ENCODE measurements at regions not wholly inside any gene's neighbourhood (a gene's known extent, or its start where the extent isn't known, plus 50 kb on each side); places are given as distances from the start of the nearest gene placed in this dataset.

- no peak for DNase-seq
Observed at GRCh38 chr7:52114509-52114908, 797.9 kb upstream of the COBL start.

GRCh38 chr7:52114056-52114455 lies 797.4 kb upstream of the COBL start:
- DNase-seq, result no peak

- no peak for DNase-seq
Observed at GRCh38 chr7:52107355-52107754, 790.7 kb upstream of the COBL start.

GRCh38 chr7:52095861-52096260 lies 779.3 kb upstream of the COBL start:
- DNase-seq, result no peak

- DNase-seq, result no peak
Observed at GRCh38 chr7:52091996-52092395, 775.4 kb upstream of the COBL start.

GRCh38 chr7:52091101-52091500 lies 774.5 kb upstream of the COBL start:
- DNase-seq, result no peak

GRCh38 chr7:52088008-52088901 lies 771.6 kb upstream of the COBL start:
- no peak for DNase-seq

GRCh38 chr7:52085610-52086009 lies 769.0 kb upstream of the COBL start:
- DNase-seq, result no peak

GRCh38 chr7:52080493-52080892 lies 763.9 kb upstream of the COBL start:
- no peak for DNase-seq

- no peak for DNase-seq
Observed at GRCh38 chr7:52079726-52080125, 763.1 kb upstream of the COBL start.

- no peak for DNase-seq
Observed at GRCh38 chr7:52077571-52077970, 761.0 kb upstream of the COBL start.

GRCh38 chr7:52074912-52075311 lies 758.3 kb upstream of the COBL start:
- no peak for DNase-seq

GRCh38 chr7:52074071-52074470 lies 757.5 kb upstream of the COBL start:
- DNase-seq, result no peak

- no peak for DNase-seq
Observed at GRCh38 chr7:52071744-52072143, 755.1 kb upstream of the COBL start.

- DNase-seq, result no peak
Observed at GRCh38 chr7:52064493-52064892, 747.9 kb upstream of the COBL start.

GRCh38 chr7:52061666-52062065 lies 745.1 kb upstream of the COBL start:
- no peak for DNase-seq

GRCh38 chr7:52053525-52053924 lies 736.9 kb upstream of the COBL start:
- DNase-seq, result no peak

- no peak for DNase-seq
Observed at GRCh38 chr7:52030722-52031121, 714.1 kb upstream of the COBL start.

- no peak for DNase-seq
Observed at GRCh38 chr7:52026140-52026539, 709.5 kb upstream of the COBL start.

- no peak for DNase-seq
Observed at GRCh38 chr7:52021343-52021742, 704.7 kb upstream of the COBL start.

- no peak for DNase-seq
Observed at GRCh38 chr7:52018680-52019054, 702.1 kb upstream of the COBL start.

GRCh38 chr7:52017802-52018679 lies 701.4 kb upstream of the COBL start:
- DNase-seq, result no peak

- no peak for DNase-seq
Observed at GRCh38 chr7:52009181-52009580, 692.6 kb upstream of the COBL start.

GRCh38 chr7:52006674-52007073 lies 690.1 kb upstream of the COBL start:
- DNase-seq, result no peak

Measured in NCI-H1930 (cell line).